ENCODE measurements at regions not wholly inside any gene's neighbourhood (a gene's known extent, or its start where the extent isn't known, plus 50 kb on each side); places are given as distances from the start of the nearest gene placed in this dataset.

- Histone ChIP-seq H3K27ac (no peak overlapping the region), H3K9me3 (ENCODE audit: insufficient read depth, low read depth) (no peaks in the 10 kb centered on the region), H3K79me2 (ENCODE audit: low read depth) (no peaks in the 10 kb centered on the region), H4K20me1 (ENCODE audit: insufficient read depth) (no peaks in the 10 kb centered on the region), H3F3A (ENCODE audit: insufficient read depth, low read depth) (no peaks in the 10 kb centered on the region), H3K36me3 (ENCODE audit: low read depth) (no peaks in the 10 kb centered on the region), H3K4me3 (no peak overlapping the region), H2AFZ (no peak overlapping the region), H3K4me1 (replicated peaks; ENCODE audit: insufficient read depth) (peaks cover 16% of the 10 kb centered on the region), H3K9me2 (ENCODE audit: insufficient read depth) (no peaks in the 10 kb centered on the region), H3K27me3 (ENCODE audit: insufficient read depth, low read depth) (no peaks in the 10 kb centered on the region), H3K4me2 (no peak overlapping the region)
- DNase-seq: no peak
- BruUV-seq (replicated peaks): no TSS peak
- POLR2A ChIA-PET (ENCODE audit: unreplicated experiment): no interaction called here
- CTCF ChIA-PET: no interaction called here
- intact Hi-C loops (cut with micrococcal nuclease; ENCODE audit: unreplicated experiment): no loop called here
- TF ChIP-seq CTCF (conservative IDR thresholded peaks at IDR 0.05) (no peak), EZH2 (IDR thresholded peaks at IDR 0.05; ENCODE audit: low read depth) (no peak)
Measured at GRCh38 chr2:207318181-207318628, 152.5 kb upstream of the KLF7 start.

- intact Hi-C loops (cut with micrococcal nuclease; ENCODE audit: unreplicated experiment): no loop called here
- Histone ChIP-seq H4K20me1 (ENCODE audit: insufficient read depth) (no peaks in the 10 kb centered on the region), H3K27ac (no peak overlapping the region), H3F3A (ENCODE audit: insufficient read depth, low read depth) (no peaks in the 10 kb centered on the region), H3K4me1 (replicated peaks; ENCODE audit: insufficient read depth) (peaks cover 16% of the 10 kb centered on the region), H3K79me2 (ENCODE audit: low read depth) (no peaks in the 10 kb centered on the region), H3K4me2 (no peak overlapping the region), H2AFZ (no peak overlapping the region), H3K4me3 (no peak overlapping the region), H3K9me2 (ENCODE audit: insufficient read depth) (no peaks in the 10 kb centered on the region), H3K36me3 (ENCODE audit: low read depth) (no peaks in the 10 kb centered on the region), H3K27me3 (ENCODE audit: insufficient read depth, low read depth) (no peaks in the 10 kb centered on the region), H3K9me3 (ENCODE audit: insufficient read depth, low read depth) (no peaks in the 10 kb centered on the region)
- no TSS peak for BruUV-seq (replicated peaks)
- ChIA-PET CTCF (no interaction called here), POLR2A (ENCODE audit: unreplicated experiment) (no interaction called here)
- DNase-seq: no peak
- no peak for TF ChIP-seq CTCF (conservative IDR thresholded peaks at IDR 0.05)
- TF ChIP-seq EZH2 (IDR thresholded peaks at IDR 0.05; ENCODE audit: low read depth): no peak
Measured at GRCh38 chr2:207319316-207319715, 153.6 kb upstream of the KLF7 start.

GRCh38 chr2:207320381-207321159 is 154.8 kb upstream of the KLF7 start:
- Histone ChIP-seq H3K4me3 (no peak overlapping the region), H3K79me2 (ENCODE audit: low read depth) (no peaks in the 10 kb centered on the region), H3K4me2 (no peak overlapping the region), H3K9me3 (ENCODE audit: insufficient read depth, low read depth) (no peaks in the 10 kb centered on the region), H3K27me3 (ENCODE audit: insufficient read depth, low read depth) (no peaks in the 10 kb centered on the region), H3K4me1 (replicated peaks; ENCODE audit: insufficient read depth) (0 out of 2 replicates have a peak, but pooled peaks cover 3% of the 10 kb centered on the region), H3K36me3 (ENCODE audit: low read depth) (no peaks in the 10 kb centered on the region), H2AFZ (no peak overlapping the region), H3K27ac (no peak overlapping the region), H4K20me1 (ENCODE audit: insufficient read depth) (no peaks in the 10 kb centered on the region), H3K9me2 (ENCODE audit: insufficient read depth) (no peaks in the 10 kb centered on the region), H3F3A (ENCODE audit: insufficient read depth, low read depth) (no peaks in the 10 kb centered on the region)
- no TSS peak for BruUV-seq (replicated peaks)
- POLR2A ChIA-PET (ENCODE audit: unreplicated experiment): no interaction called here
- TF ChIP-seq EZH2 (IDR thresholded peaks at IDR 0.05; ENCODE audit: low read depth) (no peak), CTCF (conservative IDR thresholded peaks at IDR 0.05) (no peak)
- DNase-seq: no peak
- intact Hi-C loops (cut with micrococcal nuclease; ENCODE audit: unreplicated experiment): no loop called here
- CTCF ChIA-PET: no interaction called here

Data from PC-9 (cell line).